Transverse colon (tissue), 4 donors: ENCODE measurements at regions not wholly inside any gene's neighbourhood (a gene's known extent, or its start where the extent isn't known, plus 50 kb on each side); places are given as distances from the start of the nearest gene placed in this dataset.

Experiments used
- CTCF ChIP-seq, 5 experiments: fragments of 200-600 bp in 3 of 5; fragments of 450-650 bp in 2 of 5; sonication (generic) in 3 of 5; IDR thresholded peaks; 1 replicate in 2 of 5; 2 replicates in 3 of 5; pipeline ENCODE4 v1.5.1; 2016 to 2017; ENCODE audit warnings: antibody characterized with exemption in 5 of 5, inconsistent platforms in 3 of 5, mild to moderate bottlenecking in 2 of 5, moderate library complexity in 1 of 5
- EP300 ChIP-seq: sonication (generic); formaldehyde crosslinking; IDR thresholded peaks from one replicate; pipeline ENCODE4 v1.6.1; 2017; ENCODE audit warnings: antibody characterized with exemption, low read depth
- POLR2A ChIP-seq: fragments of 450-650 bp; IDR thresholded peaks from one replicate; pipeline ENCODE4 v1.6.1; 2016; ENCODE audit warnings: antibody characterized with exemption, mild to moderate bottlenecking, moderate library complexity
- POLR2AphosphoS5 ChIP-seq, 3 donors: sonication (generic); formaldehyde crosslinking; IDR thresholded peaks; one replicate each; pipeline ENCODE4 v1.6.1; 2016; ENCODE audit warnings: antibody characterized with exemption in 3 of 3

GRCh38 chr6:166737261-166737660 lies 110.2 kb upstream of the RPS6KA2 start:
- TF ChIP-seq CTCF (IDR thresholded peaks at IDR 0.05) (no peak), POLR2AphosphoS5 (IDR thresholded peaks at IDR 0.05) (no peak), POLR2A (no peak), EP300 (no peak)
